BJ (cell line): ENCODE measurements at regions not wholly inside any gene's neighbourhood (a gene's known extent, or its start where the extent isn't known, plus 50 kb on each side); places are given as distances from the start of the nearest gene placed in this dataset.

Experiments
- CTCF ChIA-PET: fragments of 350-600 bp; formaldehyde crosslinking; extraction: SDS; loops from one replicate; lab custom pipeline; 2021; ENCODE audit warnings: antibody characterized with exemption, inconsistent platforms; lab: Yijun Ruan, JAX
- POLR2A ChIA-PET: fragments of 300-600 bp; sonication (Branson Sonifier 250); formaldehyde crosslinking; extraction: SDS; loops from one replicate; lab custom pipeline; 2021; ENCODE audit warnings: antibody characterized with exemption; lab: Charles Lee
- DNase-seq: peaks from one replicate; pipeline ENCODE4 v3.0.0-alpha.2; 2011; ENCODE audit warnings: low read depth
- H3K27me3 ChIP-seq: 2 replicates; pipeline ENCODE4 v1.6.0; 2011; ENCODE audit warnings: low read length; ENCODE audit not compliant: control insufficient read depth, insufficient read depth
- H3K36me3 ChIP-seq: 2 replicates; pipeline ENCODE4 v1.5.1; 2011; ENCODE audit warnings: low read length; ENCODE audit not compliant: control insufficient read depth, insufficient read depth
- H3K4me3 ChIP-seq: 2 replicates; pipeline ENCODE4 v1.5.1; 2011; ENCODE audit warnings: low read depth, mild to moderate bottlenecking, control low read depth, low read length
- CTCF ChIP-seq: IDR thresholded peaks from 2 replicates; pipeline ENCODE4 v1.5.1; 2011; ENCODE audit warnings: low read depth, mild to moderate bottlenecking, control low read depth, inconsistent platforms, low read length, moderate library complexity; ENCODE audit not compliant: insufficient read depth

GRCh38 chr19:29446361-29446760 lies 79.4 kb upstream of the VSTM2B start:
- no peak for DNase-seq
- H3K4me3 ChIP-seq: no peak overlapping the region
- H3K36me3 ChIP-seq: no peaks in the 10 kb centered on the region
- CTCF ChIA-PET: no interaction called here
- POLR2A ChIA-PET: no interaction called here
- H3K27me3 ChIP-seq: no peaks in the 10 kb centered on the region
- TF ChIP-seq CTCF: no peak

- no peak overlapping the region for H3K4me3 ChIP-seq
- no peak for TF ChIP-seq CTCF
- H3K27me3 ChIP-seq: no peaks in the 10 kb centered on the region
- CTCF ChIA-PET: no interaction called here
- POLR2A ChIA-PET: no interaction called here
- DNase-seq: no peak
- H3K36me3 ChIP-seq: no peaks in the 10 kb centered on the region
These were observed 77.7 kb upstream of the VSTM2B start for GRCh38 chr19:29448046-29448445.

GRCh38 chr19:29449371-29449770 lies 76.4 kb upstream of the VSTM2B start:
- POLR2A ChIA-PET: no interaction called here

GRCh38 chr19:29450306-29450705 lies 75.5 kb upstream of the VSTM2B start:
- ChIA-PET CTCF (no interaction called here), POLR2A (no interaction called here)
- H3K27me3 ChIP-seq: no peaks in the 10 kb centered on the region
- no peaks in the 10 kb centered on the region for H3K36me3 ChIP-seq
- no peak overlapping the region for H3K4me3 ChIP-seq
- DNase-seq: no peak
- no peak for TF ChIP-seq CTCF

More at GRCh38 chr19:29449371-29449770, 76.4 kb upstream of the VSTM2B start:
- H3K27me3 ChIP-seq: no peaks in the 10 kb centered on the region
- CTCF ChIA-PET: no interaction called here
- DNase-seq: no peak
- H3K36me3 ChIP-seq: no peaks in the 10 kb centered on the region
- H3K4me3 ChIP-seq: no peak overlapping the region
- TF ChIP-seq CTCF: no peak

GRCh38 chr19:29450812-29451211 lies 75.0 kb upstream of the VSTM2B start:
- H3K36me3 ChIP-seq: no peaks in the 10 kb centered on the region
- CTCF ChIA-PET: no interaction called here
- no peaks in the 10 kb centered on the region for H3K27me3 ChIP-seq
- TF ChIP-seq CTCF: no peak
- no peak for DNase-seq
- POLR2A ChIA-PET: no interaction called here
- no peak overlapping the region for H3K4me3 ChIP-seq
